ENCODE measurements at regions not wholly inside any gene's neighbourhood (a gene's known extent, or its start where the extent isn't known, plus 50 kb on each side); places are given as distances from the start of the nearest gene placed in this dataset.

GRCh38 chr5:179497636-179498340, 52.6 kb upstream of the RUFY1 start:
- no peaks in the 10 kb centered on the region for H3K4me1 ChIP-seq (ENCODE audit: insufficient read depth, low read length)
- no peak overlapping the region for H3K27ac ChIP-seq (ENCODE audit: low read length)
- H3K4me3 ChIP-seq (ENCODE audit: low read length), result no peak overlapping the region
- H3K27me3 ChIP-seq (ENCODE audit: insufficient read depth, low read length), result no peaks in the 10 kb centered on the region
- H3K9ac ChIP-seq (ENCODE audit: low read depth, low read length), result no peak overlapping the region
- no peaks in the 10 kb centered on the region for H3K36me3 ChIP-seq (ENCODE audit: insufficient read depth, low read depth, low read length)
- no peaks in the 10 kb centered on the region for H3K9me3 ChIP-seq (ENCODE audit: insufficient read depth, low read depth, low read length)

- no peak overlapping the region for H3K9ac ChIP-seq (ENCODE audit: low read depth, low read length)
- H3K4me3 ChIP-seq (ENCODE audit: low read length), result no peak overlapping the region
- no peaks in the 10 kb centered on the region for H3K4me1 ChIP-seq (ENCODE audit: insufficient read depth, low read length)
- H3K9me3 ChIP-seq (ENCODE audit: insufficient read depth, low read depth, low read length), result no peaks in the 10 kb centered on the region; the same call in 1 of the 2 replicates
- H3K36me3 ChIP-seq (ENCODE audit: insufficient read depth, low read depth, low read length), result no peaks in the 10 kb centered on the region
- H3K27ac ChIP-seq (ENCODE audit: low read length), result no peak overlapping the region
- H3K27me3 ChIP-seq (ENCODE audit: insufficient read depth, low read length), result no peaks in the 10 kb centered on the region
These were observed 54.4 kb upstream of the RUFY1 start for GRCh38 chr5:179495906-179496455.

- no peaks in the 10 kb centered on the region for H3K4me1 ChIP-seq (ENCODE audit: insufficient read depth, low read length)
- H3K27me3 ChIP-seq (ENCODE audit: insufficient read depth, low read length), result no peaks in the 10 kb centered on the region
- no peak overlapping the region for H3K27ac ChIP-seq (ENCODE audit: low read length)
- no peaks in the 10 kb centered on the region; the same call in 1 of the 2 replicates for H3K9me3 ChIP-seq (ENCODE audit: insufficient read depth, low read depth, low read length)
- no peak overlapping the region for H3K9ac ChIP-seq (ENCODE audit: low read depth, low read length)
- no peak overlapping the region for H3K4me3 ChIP-seq (ENCODE audit: low read length)
- H3K36me3 ChIP-seq (ENCODE audit: insufficient read depth, low read depth, low read length), result no peaks in the 10 kb centered on the region
These were observed 55.4 kb upstream of the RUFY1 start for GRCh38 chr5:179494774-179495526.

GRCh38 chr5:179488975-179489374, 61.4 kb upstream of the RUFY1 start:
- Histone ChIP-seq H3K36me3 (ENCODE audit: insufficient read depth, low read depth, low read length) (no peaks in the 10 kb centered on the region), H3K9ac (ENCODE audit: low read depth, low read length) (no peak overlapping the region), H3K9me3 (ENCODE audit: insufficient read depth, low read depth, low read length) (no peaks in the 10 kb centered on the region; the same call in 1 of the 2 replicates), H3K27me3 (ENCODE audit: insufficient read depth, low read length) (no peaks in the 10 kb centered on the region), H3K27ac (ENCODE audit: low read length) (no peak overlapping the region), H3K4me1 (ENCODE audit: insufficient read depth, low read length) (no peaks in the 10 kb centered on the region), H3K4me3 (ENCODE audit: low read length) (no peak overlapping the region)

- H3K9me3 ChIP-seq (ENCODE audit: insufficient read depth, low read depth, low read length), result no peaks in the 10 kb centered on the region; the same call in 1 of the 2 replicates
- no peak overlapping the region for H3K27ac ChIP-seq (ENCODE audit: low read length)
- no peak overlapping the region for H3K9ac ChIP-seq (ENCODE audit: low read depth, low read length)
- H3K36me3 ChIP-seq (ENCODE audit: insufficient read depth, low read depth, low read length), result no peaks in the 10 kb centered on the region
- H3K4me1 ChIP-seq (ENCODE audit: insufficient read depth, low read length), result no peaks in the 10 kb centered on the region
- no peak overlapping the region for H3K4me3 ChIP-seq (ENCODE audit: low read length)
- no peaks in the 10 kb centered on the region for H3K27me3 ChIP-seq (ENCODE audit: insufficient read depth, low read length)
These were observed 61.9 kb upstream of the RUFY1 start for GRCh38 chr5:179488491-179488890.

GRCh38 chr5:179487145-179487544, 63.2 kb upstream of the RUFY1 start:
- Histone ChIP-seq H3K36me3 (ENCODE audit: insufficient read depth, low read depth, low read length) (no peaks in the 10 kb centered on the region), H3K4me1 (ENCODE audit: insufficient read depth, low read length) (no peaks in the 10 kb centered on the region), H3K27ac (ENCODE audit: low read length) (no peak overlapping the region), H3K9me3 (ENCODE audit: insufficient read depth, low read depth, low read length) (no peaks in the 10 kb centered on the region; the same call in 1 of the 2 replicates), H3K27me3 (ENCODE audit: insufficient read depth, low read length) (no peaks in the 10 kb centered on the region), H3K9ac (ENCODE audit: low read depth, low read length) (no peak overlapping the region), H3K4me3 (ENCODE audit: low read length) (no peak overlapping the region)

- H3K9me3 ChIP-seq (ENCODE audit: insufficient read depth, low read depth, low read length), result no peaks in the 10 kb centered on the region; the same call in 1 of the 2 replicates
- no peak overlapping the region for H3K27ac ChIP-seq (ENCODE audit: low read length)
- no peak overlapping the region for H3K9ac ChIP-seq (ENCODE audit: low read depth, low read length)
- H3K4me3 ChIP-seq (ENCODE audit: low read length), result no peak overlapping the region
- H3K27me3 ChIP-seq (ENCODE audit: insufficient read depth, low read length), result no peaks in the 10 kb centered on the region
- H3K4me1 ChIP-seq (ENCODE audit: insufficient read depth, low read length), result no peaks in the 10 kb centered on the region
- no peaks in the 10 kb centered on the region for H3K36me3 ChIP-seq (ENCODE audit: insufficient read depth, low read depth, low read length)
These were observed 63.7 kb upstream of the RUFY1 start for GRCh38 chr5:179486596-179487051.

GRCh38 chr5:179485845-179486575, 64.3 kb upstream of the RUFY1 start:
- Histone ChIP-seq H3K4me1 (ENCODE audit: insufficient read depth, low read length) (no peaks in the 10 kb centered on the region), H3K9me3 (ENCODE audit: insufficient read depth, low read depth, low read length) (no peaks in the 10 kb centered on the region), H3K4me3 (ENCODE audit: low read length) (no peak overlapping the region), H3K36me3 (ENCODE audit: insufficient read depth, low read depth, low read length) (no peaks in the 10 kb centered on the region), H3K27ac (ENCODE audit: low read length) (no peak overlapping the region), H3K27me3 (ENCODE audit: insufficient read depth, low read length) (no peaks in the 10 kb centered on the region), H3K9ac (ENCODE audit: low read depth, low read length) (no peak overlapping the region)

GRCh38 chr5:179484761-179485160, 65.6 kb upstream of the RUFY1 start:
- no peaks in the 10 kb centered on the region for H3K9me3 ChIP-seq (ENCODE audit: insufficient read depth, low read depth, low read length)
- no peak overlapping the region for H3K9ac ChIP-seq (ENCODE audit: low read depth, low read length)
- no peaks in the 10 kb centered on the region for H3K27me3 ChIP-seq (ENCODE audit: insufficient read depth, low read length)
- no peak overlapping the region for H3K27ac ChIP-seq (ENCODE audit: low read length)
- H3K4me3 ChIP-seq (ENCODE audit: low read length), result no peak overlapping the region
- no peaks in the 10 kb centered on the region for H3K4me1 ChIP-seq (ENCODE audit: insufficient read depth, low read length)
- H3K36me3 ChIP-seq (ENCODE audit: insufficient read depth, low read depth, low read length), result no peaks in the 10 kb centered on the region

GRCh38 chr5:179484201-179484600, 66.2 kb upstream of the RUFY1 start:
- Histone ChIP-seq H3K9ac (ENCODE audit: low read depth, low read length) (no peak overlapping the region), H3K36me3 (ENCODE audit: insufficient read depth, low read depth, low read length) (no peaks in the 10 kb centered on the region), H3K9me3 (ENCODE audit: insufficient read depth, low read depth, low read length) (no peaks in the 10 kb centered on the region), H3K4me1 (ENCODE audit: insufficient read depth, low read length) (no peaks in the 10 kb centered on the region), H3K27me3 (ENCODE audit: insufficient read depth, low read length) (no peaks in the 10 kb centered on the region), H3K27ac (ENCODE audit: low read length) (no peak overlapping the region), H3K4me3 (ENCODE audit: low read length) (no peak overlapping the region)

- H3K27me3 ChIP-seq (ENCODE audit: insufficient read depth, low read length), result no peaks in the 10 kb centered on the region
- no peaks in the 10 kb centered on the region for H3K9me3 ChIP-seq (ENCODE audit: insufficient read depth, low read depth, low read length)
- no peaks in the 10 kb centered on the region for H3K36me3 ChIP-seq (ENCODE audit: insufficient read depth, low read depth, low read length)
- H3K4me3 ChIP-seq (ENCODE audit: low read length), result no peak overlapping the region
- H3K9ac ChIP-seq (ENCODE audit: low read depth, low read length), result no peak overlapping the region
- no peaks in the 10 kb centered on the region for H3K4me1 ChIP-seq (ENCODE audit: insufficient read depth, low read length)
- H3K27ac ChIP-seq (ENCODE audit: low read length), result no peak overlapping the region
These were observed 71.7 kb upstream of the RUFY1 start for GRCh38 chr5:179478624-179479023.

Data from iPS-20b (cell line).